ENCODE measurements at regions not wholly inside any gene's neighbourhood (a gene's known extent, or its start where the extent isn't known, plus 50 kb on each side); places are given as distances from the start of the nearest gene placed in this dataset.

GRCh38 chr2:83229443-83229842, 1229.6 kb downstream of the SUCLG1 start:
- TF ChIP-seq, protein P1, sequence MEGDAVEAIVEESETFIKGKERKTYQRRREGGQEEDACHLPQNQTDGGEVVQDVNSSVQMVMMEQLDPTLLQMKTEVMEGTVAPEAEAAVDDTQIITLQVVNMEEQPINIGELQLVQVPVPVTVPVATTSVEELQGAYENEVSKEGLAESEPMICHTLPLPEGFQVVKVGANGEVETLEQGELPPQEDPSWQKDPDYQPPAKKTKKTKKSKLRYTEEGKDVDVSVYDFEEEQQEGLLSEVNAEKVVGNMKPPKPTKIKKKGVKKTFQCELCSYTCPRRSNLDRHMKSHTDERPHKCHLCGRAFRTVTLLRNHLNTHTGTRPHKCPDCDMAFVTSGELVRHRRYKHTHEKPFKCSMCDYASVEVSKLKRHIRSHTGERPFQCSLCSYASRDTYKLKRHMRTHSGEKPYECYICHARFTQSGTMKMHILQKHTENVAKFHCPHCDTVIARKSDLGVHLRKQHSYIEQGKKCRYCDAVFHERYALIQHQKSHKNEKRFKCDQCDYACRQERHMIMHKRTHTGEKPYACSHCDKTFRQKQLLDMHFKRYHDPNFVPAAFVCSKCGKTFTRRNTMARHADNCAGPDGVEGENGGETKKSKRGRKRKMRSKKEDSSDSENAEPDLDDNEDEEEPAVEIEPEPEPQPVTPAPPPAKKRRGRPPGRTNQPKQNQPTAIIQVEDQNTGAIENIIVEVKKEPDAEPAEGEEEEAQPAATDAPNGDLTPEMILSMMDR (IDR thresholded peaks at IDR 0.05; ENCODE audit: insufficient read depth, low read length, poor library complexity, severe bottlenecking), result no peak
- no peak overlapping the region for H3K4me3 ChIP-seq (replicated peaks; ENCODE audit: low read depth, low read length)

DNA sequence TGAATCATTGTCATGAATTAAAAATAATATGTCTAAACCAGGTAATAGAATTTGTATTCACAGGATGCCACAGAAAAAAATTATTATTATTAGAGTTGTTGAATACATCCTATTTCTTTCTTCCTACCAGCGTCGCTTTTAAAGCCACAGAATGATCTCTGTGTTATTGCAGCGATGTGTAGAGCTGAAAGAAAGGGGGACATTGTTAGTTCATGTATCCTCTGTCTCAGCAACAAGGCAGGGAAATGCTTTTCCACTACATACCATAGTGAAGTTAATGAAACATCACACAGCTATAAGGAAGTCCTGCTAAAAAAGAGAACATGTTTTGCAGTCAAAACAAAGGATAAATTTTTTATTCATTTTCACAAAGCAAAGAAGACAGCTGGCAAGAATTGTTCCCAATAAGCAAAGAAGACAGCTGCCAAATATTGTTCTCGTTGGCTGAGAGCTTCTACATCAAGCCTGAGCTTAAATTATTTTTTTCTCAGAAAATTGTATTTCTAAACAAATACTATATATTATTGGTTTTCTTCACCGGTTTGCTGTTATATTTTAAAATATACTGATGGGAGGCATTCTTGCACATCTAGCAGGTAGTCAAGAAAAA, 1234.4 kb downstream of the SUCLG1 start:
- DNase-seq (ENCODE audit: extremely low read depth, insufficient read length), result no peak
- Histone ChIP-seq H3K36me3 (ENCODE audit: control insufficient read depth, insufficient read depth, low read length) (no peaks in the 10 kb centered on the region), H3K27me3 (replicated peaks; ENCODE audit: control insufficient read depth, insufficient read depth, low read length) (no peaks in the 10 kb centered on the region), H3K4me3 (replicated peaks; ENCODE audit: low read depth, low read length) (no peak overlapping the region)
- TF ChIP-seq, protein P1 (IDR thresholded peaks at IDR 0.05; ENCODE audit: insufficient read depth, low read length, poor library complexity, severe bottlenecking), result no peak

More at GRCh38 chr2:83229443-83229842, 1229.6 kb downstream of the SUCLG1 start:
- H3K36me3 ChIP-seq (ENCODE audit: control insufficient read depth, insufficient read depth, low read length), result no peaks in the 10 kb centered on the region
- no peak for DNase-seq (ENCODE audit: extremely low read depth, insufficient read length)
- H3K27me3 ChIP-seq (replicated peaks; ENCODE audit: control insufficient read depth, insufficient read depth, low read length), result no peaks in the 10 kb centered on the region

- TF ChIP-seq, protein P1 (IDR thresholded peaks at IDR 0.05; ENCODE audit: insufficient read depth, low read length, poor library complexity, severe bottlenecking), result no peak
- Histone ChIP-seq H3K36me3 (ENCODE audit: control insufficient read depth, insufficient read depth, low read length) (no peaks in the 10 kb centered on the region), H3K27me3 (replicated peaks; ENCODE audit: control insufficient read depth, insufficient read depth, low read length) (no peaks in the 10 kb centered on the region), H3K4me3 (replicated peaks; ENCODE audit: low read depth, low read length) (no peak overlapping the region)
- no peak for DNase-seq (ENCODE audit: extremely low read depth, insufficient read length)
Observed at GRCh38 chr2:83221258-83221657, 1237.8 kb downstream of the SUCLG1 start.

GRCh38 chr2:83217854-83218253, 1241.2 kb downstream of the SUCLG1 start:
- no peak overlapping the region for H3K4me3 ChIP-seq (replicated peaks; ENCODE audit: low read depth, low read length)
- no peaks in the 10 kb centered on the region for H3K36me3 ChIP-seq (ENCODE audit: control insufficient read depth, insufficient read depth, low read length)
- no peak for DNase-seq (ENCODE audit: extremely low read depth, insufficient read length)
- H3K27me3 ChIP-seq (replicated peaks; ENCODE audit: control insufficient read depth, insufficient read depth, low read length), result no peaks in the 10 kb centered on the region
- TF ChIP-seq, protein P1 (IDR thresholded peaks at IDR 0.05; ENCODE audit: insufficient read depth, low read length, poor library complexity, severe bottlenecking), result no peak

DNA sequence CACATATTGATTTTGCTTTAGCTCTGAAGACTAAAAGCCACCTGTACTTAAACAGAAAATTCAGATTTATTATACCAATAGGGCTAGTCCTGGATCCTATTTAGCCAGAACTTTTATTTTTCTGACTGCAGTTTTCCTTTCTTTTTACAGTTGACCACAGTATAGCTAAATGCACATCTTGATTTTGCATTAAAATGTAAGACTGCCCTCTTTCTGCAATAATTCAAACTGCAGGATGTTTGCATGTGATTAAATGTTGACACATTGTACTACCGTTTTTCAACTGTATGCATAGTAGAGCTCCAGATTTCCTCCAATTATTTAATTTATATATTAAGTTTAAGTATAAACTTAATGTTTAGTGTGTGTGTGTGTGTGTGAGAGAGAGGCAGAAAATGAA, 1262.9 kb downstream of the SUCLG1 start:
- Histone ChIP-seq H3K27me3 (replicated peaks; ENCODE audit: control insufficient read depth, insufficient read depth, low read length) (no peaks in the 10 kb centered on the region), H3K36me3 (ENCODE audit: control insufficient read depth, insufficient read depth, low read length) (no peaks in the 10 kb centered on the region), H3K4me3 (replicated peaks; ENCODE audit: low read depth, low read length) (no peak overlapping the region)
- no peak for DNase-seq (ENCODE audit: extremely low read depth, insufficient read length)
- TF ChIP-seq, protein P1 (IDR thresholded peaks at IDR 0.05; ENCODE audit: insufficient read depth, low read length, poor library complexity, severe bottlenecking), result no peak

GRCh38 chr2:83191316-83191715, 1267.8 kb downstream of the SUCLG1 start:
- Histone ChIP-seq H3K27me3 (replicated peaks; ENCODE audit: control insufficient read depth, insufficient read depth, low read length) (no peaks in the 10 kb centered on the region), H3K4me3 (replicated peaks; ENCODE audit: low read depth, low read length) (no peak overlapping the region), H3K36me3 (ENCODE audit: control insufficient read depth, insufficient read depth, low read length) (no peaks in the 10 kb centered on the region)
- TF ChIP-seq, protein P1 (IDR thresholded peaks at IDR 0.05; ENCODE audit: insufficient read depth, low read length, poor library complexity, severe bottlenecking), result no peak
- DNase-seq (ENCODE audit: extremely low read depth, insufficient read length), result no peak
